Body of pancreas (tissue), 4 donors: ENCODE measurements at regions not wholly inside any gene's neighbourhood (a gene's known extent, or its start where the extent isn't known, plus 50 kb on each side); places are given as distances from the start of the nearest gene placed in this dataset.
"Not testable (repeated sequence)": the region's sequence is repeated elsewhere in the genome, so short reads cannot be mapped to it uniquely, and the experiment has no call there.

Source experiments
- ATAC-seq: fragments of 150-250 bp; one replicate; pipeline ENCODE4 v1.9.1; 2016
- DNase-seq, 4 donors: peaks; one replicate each; pipeline ENCODE4 v3.0.0-alpha.2; 2019
- H3K27ac ChIP-seq, 4 donors: fragments of 200-600 bp; sonication (generic); 1 replicate in 3 of 4; 2 replicates in 1 of 4; pipeline versions ENCODE4 v1.5.1 to v1.6.1; 2016 to 2019; ENCODE audit warnings: mild to moderate bottlenecking in 1 of 4, mixed read lengths in 1 of 4, moderate library complexity in 1 of 4
- H3K27me3 ChIP-seq, 2 donors: fragments of 200-600 bp; sonication (generic); one replicate each; pipeline ENCODE4 v1.6.0; 2016; ENCODE audit warnings: mild to moderate bottlenecking in 1 of 2
- H3K36me3 ChIP-seq, 2 donors: fragments of 200-600 bp; sonication (generic); replicated peaks in 1 of 2; 2 replicates each; pipeline ENCODE4 v1.5.1; 2016; ENCODE audit warnings: low read depth in 2 of 2; ENCODE audit not compliant: insufficient read depth in 1 of 2
- H3K4me1 ChIP-seq: fragments of 200-600 bp; sonication (generic); one replicate; pipeline ENCODE4 v1.6.0; 2016
- H3K4me3 ChIP-seq, 2 donors: fragments of 200-600 bp; sonication (generic); 1 replicate in 1 of 2; 2 replicates in 1 of 2; pipeline ENCODE4 v1.5.1; 2016 to 2019
- H3K9me3 ChIP-seq, 3 donors: fragments of 200-600 bp; sonication (generic); 1 replicate in 2 of 3; 2 replicates in 1 of 3; pipeline ENCODE4 v1.5.1; 2016
- CTCF ChIP-seq, 7 experiments: fragments of 450-650 bp in 4 of 7; fragments of 200-600 bp in 3 of 7; sonication (generic) in 3 of 7; IDR thresholded peaks; one replicate each; pipeline ENCODE4 v1.5.1; 2016 to 2019; ENCODE audit warnings: antibody characterized with exemption in 7 of 7
- POLR2A ChIP-seq, 3 donors: fragments of 450-650 bp; IDR thresholded peaks; one replicate each; pipeline ENCODE4 v1.6.1; 2016; ENCODE audit warnings: antibody characterized with exemption in 3 of 3, mild to moderate bottlenecking in 2 of 3
- WGBS, 2 donors: methylation state at CpG; one replicate each; pipeline ENCODE4 v1.1.5; 2017; 5-methylcytosine and 5-hydroxymethylcytosine counted together
- intact Hi-C: fragments of 100-400 bp; cut with DNase I; formaldehyde crosslinking; loops from one replicate; pipeline ENCODE4 v1.15.1; 2023

- H3K4me3 ChIP-seq, result no peak overlapping the region
- WGBS, 2 donors, result 32 to 45% methylated on average over 3 of the region's 3 CpGs
- no peak for DNase-seq
- no peaks in the 10 kb centered on the region for H3K9me3 ChIP-seq
- no peak for ATAC-seq
- H3K36me3 ChIP-seq, result no peaks in the 10 kb centered on the region
- no peak for TF ChIP-seq CTCF (IDR thresholded peaks at IDR 0.05)
- TF ChIP-seq POLR2A (IDR thresholded peaks at IDR 0.05), result no peak
- H3K27me3 ChIP-seq, result no peaks in the 10 kb centered on the region
- no peak overlapping the region for H3K27ac ChIP-seq
- H3K4me1 ChIP-seq, result no peaks in the 10 kb centered on the region
- intact Hi-C loops, result no loop called here
These were observed 309.0 kb downstream of the PTGER3 start for GRCh38 chr1:70738624-70739023.

- Histone ChIP-seq H3K9me3 (peaks cover 0 to 4% (median 0%) of the 10 kb centered on the region in 3 donors), H3K36me3 (no peaks in the 10 kb centered on the region), H3K27ac (no peak overlapping the region), H3K27me3 (no peaks in the 10 kb centered on the region), H3K4me1 (no peaks in the 10 kb centered on the region), H3K4me3 (no peak overlapping the region)
- DNase-seq (no peak), ATAC-seq (no peak)
- TF ChIP-seq POLR2A (IDR thresholded peaks at IDR 0.05) (no peak), CTCF (IDR thresholded peaks at IDR 0.05) (peak in 4 of 7 experiments; percentile 22 to 34 (median 28))
- 41 to 49% methylated on average over 4 of the region's 4 CpGs for WGBS, 2 donors
- intact Hi-C loops, result no loop called here
These were observed 302.4 kb downstream of the PTGER3 start for GRCh38 chr1:70745199-70745598.

DNA sequence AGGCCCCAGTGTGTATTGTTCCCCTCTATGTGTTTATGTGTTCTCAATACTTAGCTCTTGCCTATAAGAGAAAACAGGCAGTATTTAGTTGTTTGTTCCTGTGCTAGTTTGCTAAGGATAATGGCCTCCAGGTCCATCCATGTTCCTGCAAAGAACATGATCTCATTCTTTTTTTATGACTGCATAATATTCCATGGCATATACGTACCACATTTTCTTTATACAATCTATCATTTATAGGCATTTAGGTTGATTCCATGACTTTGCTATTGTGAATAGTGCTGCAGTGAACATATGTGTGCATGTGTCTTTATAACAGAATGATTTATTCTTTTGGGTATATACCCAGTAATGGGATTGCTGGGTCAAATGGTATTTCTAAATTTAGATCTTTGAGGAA, 301.6 kb downstream of the PTGER3 start:
- H3K27me3 ChIP-seq, intact Hi-C loops, H3K36me3 ChIP-seq, H3K4me1 ChIP-seq, DNase-seq, H3K9me3 ChIP-seq, ATAC-seq, H3K4me3 ChIP-seq, H3K27ac ChIP-seq: not testable (repeated sequence)
- WGBS, 2 donors, result 91 to 97% methylated on average over 1 of the region's 1 CpG

DNA sequence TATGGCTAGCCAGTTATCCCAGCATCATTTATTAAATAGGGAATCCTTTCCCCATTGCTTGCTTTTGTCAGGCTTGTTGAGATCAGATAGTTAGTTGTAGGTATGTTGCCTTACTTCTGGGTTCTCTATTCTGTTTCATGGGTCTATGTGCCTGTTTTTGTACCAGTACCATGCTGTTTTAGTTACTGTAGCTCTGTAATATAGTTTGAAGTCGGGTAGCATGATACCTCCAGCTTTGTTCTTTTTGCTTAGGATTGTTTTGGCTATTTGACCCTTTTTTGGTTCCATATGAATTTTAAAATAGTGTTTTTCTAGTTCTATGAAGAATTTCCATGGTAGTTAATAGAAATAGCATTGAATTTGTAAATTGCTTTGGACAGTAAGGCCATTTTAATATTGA, 300.5 kb downstream of the PTGER3 start:
- H3K4me3 ChIP-seq, H3K36me3 ChIP-seq, H3K9me3 ChIP-seq, DNase-seq, H3K4me1 ChIP-seq, H3K27me3 ChIP-seq, H3K27ac ChIP-seq, intact Hi-C loops, ATAC-seq: not testable (repeated sequence)
- WGBS, 2 donors, result 30 to 48% methylated on average over 1 of the region's 1 CpG

DNA sequence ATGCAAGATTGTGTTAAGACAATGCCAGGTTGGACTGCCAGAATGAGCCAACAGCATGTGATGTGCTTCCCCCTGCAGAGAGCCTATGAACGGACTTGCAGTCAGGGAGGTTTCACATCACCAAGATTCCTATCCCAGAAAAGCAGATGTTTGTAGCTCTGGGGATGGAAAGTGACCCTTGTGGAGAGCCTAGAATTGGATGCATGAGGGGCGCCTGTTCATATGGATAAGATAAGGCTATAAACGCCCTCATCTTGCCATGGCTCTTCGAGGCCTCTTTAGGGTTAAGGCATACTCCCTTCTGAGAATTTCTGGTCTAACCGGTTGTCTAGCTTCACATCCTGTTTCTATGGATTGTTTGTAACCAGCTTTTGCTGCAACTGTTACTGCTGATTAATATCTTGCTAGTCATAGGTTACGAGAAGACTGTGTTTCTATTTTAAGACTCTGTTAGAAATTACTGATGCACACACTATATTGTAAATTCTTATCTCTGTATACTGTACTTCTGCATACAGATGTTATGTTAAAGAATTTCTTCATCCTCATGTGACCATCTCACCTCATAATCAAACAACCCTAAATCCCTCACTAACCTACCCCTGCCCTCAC, 295.8 kb downstream of the PTGER3 start:
- H3K9me3 ChIP-seq, intact Hi-C loops, DNase-seq, H3K36me3 ChIP-seq, H3K4me1 ChIP-seq, H3K27me3 ChIP-seq, ATAC-seq, H3K4me3 ChIP-seq, H3K27ac ChIP-seq: not testable (repeated sequence)
- 31 to 34% methylated on average over 6 of the region's 6 CpGs for WGBS, 2 donors

DNA sequence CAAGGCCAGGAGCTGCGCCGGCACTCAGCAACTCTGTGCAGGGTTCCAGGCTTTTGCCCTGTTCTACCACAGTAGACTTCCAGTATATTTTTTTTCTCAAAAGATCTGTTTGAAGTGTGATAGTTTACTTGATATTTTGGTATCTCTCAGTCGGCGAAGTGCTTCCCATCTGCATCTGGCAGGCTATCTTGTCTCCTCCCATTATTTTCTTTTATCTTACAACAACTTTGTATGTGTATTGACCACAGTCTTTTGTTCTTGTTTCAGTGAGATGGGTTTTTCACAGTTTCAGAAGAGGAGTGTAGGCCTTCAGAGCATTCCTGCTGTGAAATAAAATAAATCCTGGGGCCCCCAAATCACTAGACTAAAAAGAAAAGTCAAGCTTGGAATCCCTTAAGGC, 292.9 kb downstream of the PTGER3 start:
- no peaks in the 10 kb centered on the region for H3K27me3 ChIP-seq
- no peaks in the 10 kb centered on the region for H3K4me1 ChIP-seq
- intact Hi-C loops, result no loop called here
- no peak overlapping the region for H3K4me3 ChIP-seq
- H3K36me3 ChIP-seq, result no peaks in the 10 kb centered on the region
- no peak for DNase-seq
- TF ChIP-seq POLR2A (IDR thresholded peaks at IDR 0.05) (no peak), CTCF (IDR thresholded peaks at IDR 0.05) (no peak)
- no peak for ATAC-seq
- no peaks in the 10 kb centered on the region for H3K9me3 ChIP-seq
- 68 to 71% methylated on average over 4 of the region's 4 CpGs for WGBS, 2 donors
- no peak overlapping the region for H3K27ac ChIP-seq
